SK-N-DZ (cell line): ENCODE measurements at regions not wholly inside any gene's neighbourhood (a gene's known extent, or its start where the extent isn't known, plus 50 kb on each side); places are given as distances from the start of the nearest gene placed in this dataset.

Experiments
- DNase-seq: peaks from one replicate; pipeline ENCODE4 v3.0.0-alpha.2; 2015; ENCODE audit warnings: low spot score

DNA sequence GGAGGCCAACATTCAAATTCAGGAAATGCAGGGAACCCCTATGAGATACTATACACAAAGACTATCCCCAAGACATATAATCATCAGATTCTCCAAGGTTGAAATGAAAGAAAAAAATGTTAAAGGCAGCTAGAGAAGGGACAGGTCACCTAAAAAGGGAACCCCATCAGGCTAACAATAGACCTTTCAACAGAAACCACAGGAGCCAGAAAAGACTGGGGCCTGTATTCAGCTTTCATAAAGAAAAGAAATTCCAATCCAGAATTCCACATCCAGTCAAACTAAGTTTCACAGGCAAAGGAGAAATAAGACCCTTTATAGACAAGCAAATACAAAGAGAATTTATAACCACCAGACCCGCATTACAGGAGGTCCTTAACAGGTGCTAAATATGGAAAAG, 1703.6 kb upstream of the PRR20A start:
- DNase-seq, result no peak

DNA sequence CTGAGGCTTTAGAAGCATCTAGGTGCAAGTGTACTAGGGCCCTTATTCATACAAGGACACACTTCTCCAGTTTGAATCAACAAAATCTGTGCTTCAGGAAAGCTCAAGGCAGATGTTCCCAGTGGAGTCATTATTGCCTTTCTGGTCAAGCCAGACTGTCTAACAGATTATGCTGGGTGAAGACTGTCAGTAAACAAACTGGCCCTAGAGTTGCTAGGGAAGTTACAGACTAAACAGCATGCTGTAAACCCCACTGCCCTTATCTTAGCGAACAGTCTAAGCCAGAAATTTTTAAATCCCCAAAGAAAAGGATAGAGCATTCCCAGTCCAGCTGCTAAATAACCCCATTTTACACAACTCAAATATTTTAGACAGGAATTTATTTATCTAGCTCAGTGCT, 1701.3 kb upstream of the PRR20A start:
- DNase-seq, result no peak

DNA sequence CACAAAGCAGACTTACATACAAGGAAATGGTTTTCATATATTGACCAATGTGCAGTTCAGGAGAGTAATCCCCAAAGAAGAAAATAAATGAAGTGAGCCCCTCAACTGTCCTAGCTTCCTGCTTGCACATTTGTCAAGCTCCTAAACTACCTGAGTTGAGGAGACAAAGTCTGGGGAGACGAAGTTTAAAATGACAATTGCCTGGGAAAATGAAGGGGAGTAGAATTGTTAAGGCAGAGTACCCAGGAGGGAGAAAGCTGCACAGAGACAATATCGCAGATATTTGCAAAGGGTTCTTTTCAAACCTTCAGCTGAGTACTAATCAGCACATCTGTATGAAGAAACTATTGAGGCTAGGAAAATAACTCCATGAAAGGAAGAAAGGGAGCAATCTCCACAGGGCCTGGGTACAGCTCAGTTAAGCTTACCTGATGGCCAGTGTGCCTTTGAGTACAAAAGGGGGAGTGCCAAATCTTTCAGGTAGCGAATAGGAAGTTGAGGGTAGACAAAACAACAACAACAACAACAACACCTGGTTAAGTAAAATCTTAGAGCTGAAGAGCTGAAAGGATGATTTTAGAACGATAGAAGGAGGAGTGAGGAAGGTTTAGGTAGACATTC, 1700.1 kb upstream of the PRR20A start:
- no peak for DNase-seq

DNA sequence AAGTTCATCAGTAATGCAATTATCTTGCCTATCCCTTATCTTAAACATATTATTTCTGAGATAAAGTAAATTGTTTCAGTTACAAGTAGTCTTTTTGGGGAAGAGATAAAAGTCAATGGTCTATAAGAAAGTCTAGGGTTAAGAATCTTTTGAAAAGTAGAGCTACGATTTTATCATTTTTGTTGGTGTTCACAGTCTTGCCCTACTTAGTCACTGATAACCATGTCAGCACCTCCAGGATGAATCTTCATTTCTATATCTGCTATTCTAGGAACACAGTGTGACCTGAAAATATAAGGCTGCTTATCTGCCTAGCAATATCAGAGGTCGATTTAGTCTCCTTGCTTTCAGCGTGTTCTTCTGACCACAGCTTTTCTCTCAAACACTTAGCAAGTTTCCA, 1676.5 kb upstream of the PRR20A start:
- no peak for DNase-seq

DNA sequence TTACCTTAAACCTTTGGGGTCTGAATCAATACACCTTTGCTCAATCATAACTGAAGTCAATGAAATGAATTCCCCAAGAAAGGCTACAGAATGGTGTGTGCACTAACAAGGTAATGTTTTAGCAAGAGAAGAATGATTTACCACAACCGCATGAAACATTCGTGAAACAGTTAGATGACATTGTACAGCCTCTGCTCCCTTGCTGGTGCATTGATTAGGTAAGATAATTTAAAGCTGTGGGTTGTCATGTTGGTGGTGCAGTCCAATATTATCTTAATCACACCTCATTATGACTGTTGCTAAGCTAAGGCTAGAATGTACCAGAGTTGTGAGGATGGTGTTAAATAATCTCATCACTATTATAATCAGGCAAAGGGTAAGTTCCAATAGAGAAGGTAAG, 1673.2 kb upstream of the PRR20A start:
- no peak for DNase-seq

DNA sequence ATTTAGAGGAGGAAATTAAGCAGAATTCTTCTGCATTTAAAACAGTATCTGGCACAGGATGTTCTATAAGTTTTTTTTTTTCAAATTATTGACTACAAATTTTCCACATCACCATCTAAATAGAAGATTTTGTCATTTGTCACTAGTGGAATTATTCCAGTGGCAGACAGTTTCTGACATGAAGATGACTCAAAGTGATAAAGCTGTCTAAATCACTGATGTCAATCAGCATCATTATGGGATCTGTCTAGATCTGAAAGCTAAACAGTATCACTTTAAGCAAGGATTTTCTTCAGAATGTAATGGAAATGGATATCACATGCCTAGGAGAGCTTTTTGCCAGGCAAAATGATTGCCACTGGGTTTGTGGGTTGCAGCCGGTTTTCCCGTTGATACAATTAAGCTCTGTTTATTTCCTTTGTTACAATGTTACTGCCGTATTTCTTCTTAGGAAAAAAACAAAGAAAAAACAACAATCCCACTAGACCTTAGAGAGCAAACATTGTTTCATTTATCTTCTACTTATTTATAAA, 1657.0 kb upstream of the PRR20A start:
- DNase-seq, result no peak

DNA sequence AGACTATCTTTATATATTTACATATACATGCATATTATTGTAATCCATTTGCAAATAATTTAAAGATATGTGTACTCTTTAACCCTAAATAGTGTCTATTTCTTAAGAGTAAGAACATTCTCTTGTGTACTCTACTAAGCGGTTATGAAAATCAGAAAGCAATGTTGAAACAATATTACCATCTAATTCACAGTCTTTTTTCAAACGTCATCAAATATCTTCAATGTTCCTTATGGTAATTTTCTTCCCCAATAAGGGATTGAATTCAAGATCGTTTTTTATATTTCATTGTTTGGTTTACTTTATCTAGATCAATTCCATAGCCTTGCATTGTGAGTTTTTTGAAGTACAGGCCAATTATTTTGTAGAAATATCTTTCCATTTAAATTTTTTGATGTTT, 1647.4 kb upstream of the PRR20A start:
- DNase-seq, result no peak

DNA sequence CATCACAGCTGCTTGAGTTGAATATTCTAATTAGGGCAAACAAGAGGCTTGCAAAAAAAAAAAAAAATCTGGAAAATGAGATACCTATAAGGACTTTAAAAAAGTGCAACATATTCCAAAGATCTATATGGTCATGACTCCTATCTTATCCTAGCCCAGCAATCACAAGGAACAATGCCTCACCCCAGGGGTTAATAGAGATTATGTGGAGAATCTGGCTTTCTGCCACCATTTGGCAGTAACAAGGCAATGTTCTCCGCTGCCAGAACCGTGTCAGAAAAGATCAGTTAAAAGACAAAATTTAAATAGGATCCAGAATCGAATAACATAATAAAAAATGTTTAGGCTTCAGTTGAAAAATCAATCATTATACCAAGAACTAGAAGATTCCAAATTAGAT, 1643.2 kb upstream of the PRR20A start:
- no peak for DNase-seq

DNA sequence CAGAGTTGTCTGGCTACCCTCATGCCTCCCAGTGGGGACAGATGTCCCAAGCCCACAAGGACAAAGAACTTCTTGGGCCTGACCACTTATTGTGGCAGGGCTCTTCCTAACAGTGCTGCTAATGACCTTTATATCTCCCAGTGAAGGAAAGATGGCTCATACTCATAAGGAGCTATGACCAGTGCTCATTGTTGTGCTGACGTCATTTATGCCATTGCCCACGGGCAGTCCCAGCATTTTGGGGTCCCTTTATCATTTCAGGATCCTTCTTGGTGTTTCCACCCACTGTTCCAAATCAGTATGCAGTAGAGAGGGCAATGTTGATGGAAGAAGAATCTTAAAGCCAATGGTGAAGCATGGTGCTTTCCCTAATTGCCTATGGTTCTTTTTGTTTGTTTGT, 1640.0 kb upstream of the PRR20A start:
- DNase-seq, result no peak

DNA sequence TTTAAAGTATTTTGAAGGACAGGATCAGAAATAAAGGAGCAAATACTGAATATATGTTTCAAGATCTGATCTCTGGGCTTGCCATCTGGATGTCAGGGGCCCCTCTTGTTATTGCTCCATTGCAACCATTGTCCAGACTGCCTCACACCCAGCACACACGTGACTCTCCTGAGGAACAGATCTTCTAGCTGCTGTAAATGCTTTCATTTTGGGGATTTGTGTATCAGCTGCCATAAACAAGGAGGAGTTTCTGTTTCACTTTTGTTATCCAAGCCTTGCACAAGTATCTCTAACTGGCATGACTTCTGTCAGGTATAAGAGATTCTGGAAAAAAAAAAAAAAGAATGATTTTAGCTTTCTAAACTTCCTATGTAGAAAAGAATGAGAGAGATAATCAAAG, 1624.1 kb upstream of the PRR20A start:
- no peak for DNase-seq

DNA sequence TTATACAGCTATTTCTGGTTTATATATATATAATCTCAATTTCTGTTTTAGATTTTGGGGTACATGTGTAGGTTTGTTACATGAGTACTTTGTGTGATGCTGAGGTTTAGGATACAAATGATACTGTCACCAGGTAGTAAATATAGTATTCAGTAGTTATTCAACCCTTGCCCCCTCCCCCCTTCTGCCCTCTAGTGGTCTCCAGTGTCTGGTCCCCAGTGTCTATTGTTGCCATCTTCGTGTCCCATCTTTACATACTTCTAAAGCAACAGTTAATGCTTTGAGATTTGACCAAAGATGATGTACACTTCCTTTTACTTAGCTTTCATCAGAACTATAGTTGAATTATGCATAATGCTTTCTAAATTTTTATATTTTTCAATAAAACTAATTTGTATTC, 1623.4 kb upstream of the PRR20A start:
- no peak for DNase-seq

DNA sequence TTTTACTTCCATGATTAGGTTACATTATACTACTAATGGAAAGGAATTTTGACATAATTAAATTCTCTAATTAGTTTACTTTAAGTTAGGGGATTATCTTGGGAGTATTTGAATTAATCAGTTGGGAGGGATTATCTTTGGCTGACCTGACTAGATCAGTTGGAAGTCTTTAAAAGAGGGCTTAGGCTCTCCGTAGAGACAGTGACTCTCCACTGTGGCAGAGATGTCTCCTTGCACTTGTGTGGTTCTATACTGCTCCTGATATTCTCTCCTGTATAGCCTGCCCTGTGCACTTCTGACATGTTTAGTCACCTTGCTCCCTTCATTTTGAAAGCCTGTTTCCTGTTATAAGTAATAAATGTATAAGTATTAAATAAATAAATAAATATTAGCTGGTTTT, 1612.3 kb upstream of the PRR20A start:
- no peak for DNase-seq

DNA sequence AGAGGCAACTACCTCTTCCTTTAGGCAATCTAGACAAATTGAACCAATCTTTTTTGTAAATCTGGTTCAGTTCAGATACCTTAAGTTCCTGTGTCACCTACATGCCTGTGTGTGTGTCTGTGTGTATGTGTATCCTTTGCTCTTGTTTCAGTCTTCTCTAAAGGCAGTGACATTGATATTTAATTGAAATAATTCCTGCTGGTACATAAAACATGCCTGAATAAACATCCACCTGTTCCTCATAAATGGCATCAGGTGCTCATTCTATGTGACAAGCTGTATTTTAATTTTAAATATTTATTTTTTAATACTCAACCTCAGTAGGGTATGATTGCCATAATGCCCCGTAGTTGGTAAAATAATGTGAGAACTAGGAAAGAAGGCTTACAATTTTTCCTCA, 1606.4 kb upstream of the PRR20A start:
- DNase-seq, result no peak

DNA sequence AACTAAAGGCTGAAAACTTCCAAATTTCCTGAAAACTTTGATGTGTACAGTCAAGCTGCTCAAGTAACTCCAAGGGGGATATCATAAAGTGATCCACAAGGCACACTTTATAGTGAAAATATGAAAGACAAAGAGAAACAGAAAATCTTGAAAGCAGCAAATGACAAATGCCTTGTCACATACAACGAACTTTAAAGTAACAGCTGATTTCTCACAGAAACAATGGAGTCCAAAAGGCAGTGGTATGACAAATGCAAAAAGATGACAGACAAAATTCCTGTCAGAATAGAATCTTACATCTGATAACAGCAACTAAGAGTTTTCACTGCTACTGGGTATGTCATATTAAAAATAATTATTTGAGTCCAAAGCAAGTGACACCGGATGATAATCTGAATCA, 1602.3 kb upstream of the PRR20A start:
- DNase-seq, result no peak

DNA sequence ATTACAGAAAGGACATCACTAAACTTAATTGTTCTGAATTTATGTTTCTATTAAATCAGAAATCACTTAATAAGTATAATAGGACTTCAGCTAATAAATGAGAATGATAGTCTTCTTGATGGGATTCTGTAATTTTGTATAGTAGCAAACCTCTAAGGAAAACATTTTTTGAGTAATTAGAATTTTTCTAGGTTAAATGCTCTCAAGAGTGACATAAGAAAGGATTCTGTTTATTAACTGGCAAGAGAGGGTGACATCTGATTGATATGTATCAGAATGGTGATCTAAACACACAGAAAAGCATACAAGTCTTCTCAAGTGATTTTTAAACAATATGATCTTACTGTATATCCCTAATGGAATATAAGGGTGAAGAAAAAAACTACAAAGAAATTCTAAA, 1597.7 kb upstream of the PRR20A start:
- DNase-seq, result no peak

DNA sequence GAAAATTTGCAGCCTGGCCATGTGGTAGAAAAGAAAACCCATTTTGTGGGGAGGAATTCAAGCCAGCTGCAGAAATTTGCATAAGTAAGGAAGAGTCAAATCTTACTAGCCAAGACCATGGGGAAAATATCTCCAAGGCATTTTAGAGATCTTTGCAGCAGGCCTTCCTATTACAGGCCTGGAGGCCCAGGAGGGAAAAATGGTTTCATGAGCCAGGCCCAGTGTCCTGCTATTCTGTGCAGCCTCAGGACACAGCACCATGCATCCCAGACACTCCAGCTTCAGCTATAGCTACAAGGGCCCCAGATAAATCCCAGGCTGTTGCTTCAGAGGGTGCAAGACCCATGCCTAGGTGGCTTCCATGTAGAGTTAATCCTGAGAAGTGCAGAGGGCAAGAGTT, 1590.1 kb upstream of the PRR20A start:
- no peak for DNase-seq

DNA sequence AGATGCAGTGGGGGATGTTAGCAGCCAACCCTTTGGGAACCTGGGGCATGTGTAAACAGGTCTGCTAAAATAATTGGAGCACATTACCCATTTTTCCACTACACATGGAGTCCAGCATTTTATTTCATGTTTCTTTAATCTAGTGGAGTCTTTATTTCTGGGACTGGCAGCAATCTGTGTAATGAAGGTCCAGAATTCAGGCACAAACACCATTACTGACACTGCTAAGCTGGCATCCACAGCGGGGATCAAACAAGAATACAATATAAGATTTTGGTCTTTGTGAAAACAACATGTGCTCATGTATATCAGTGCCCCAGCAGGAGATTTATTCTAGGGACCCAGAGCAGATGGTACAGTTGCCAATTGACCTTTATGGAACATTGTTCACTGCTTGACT, 1587.0 kb upstream of the PRR20A start:
- no peak for DNase-seq

DNA sequence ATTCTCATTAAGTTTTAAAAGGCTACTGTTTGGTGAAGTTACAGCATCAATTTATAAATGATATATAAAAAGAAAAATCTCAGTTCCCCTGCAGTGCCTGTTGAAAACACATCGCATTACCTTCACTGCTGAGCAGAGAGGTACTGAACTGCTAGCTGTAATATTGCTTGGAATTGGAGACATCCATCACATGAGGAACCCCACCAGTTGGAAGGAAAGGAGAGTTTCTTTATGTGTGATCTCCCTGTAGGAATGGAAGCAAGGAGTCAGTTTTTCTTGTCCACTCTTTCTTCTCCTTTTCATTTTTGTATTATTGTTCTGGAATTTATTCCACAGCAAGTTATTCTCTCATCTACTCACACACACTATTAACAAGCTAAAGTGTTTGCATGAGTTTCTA, 1586.0 kb upstream of the PRR20A start:
- DNase-seq, result no peak

DNA sequence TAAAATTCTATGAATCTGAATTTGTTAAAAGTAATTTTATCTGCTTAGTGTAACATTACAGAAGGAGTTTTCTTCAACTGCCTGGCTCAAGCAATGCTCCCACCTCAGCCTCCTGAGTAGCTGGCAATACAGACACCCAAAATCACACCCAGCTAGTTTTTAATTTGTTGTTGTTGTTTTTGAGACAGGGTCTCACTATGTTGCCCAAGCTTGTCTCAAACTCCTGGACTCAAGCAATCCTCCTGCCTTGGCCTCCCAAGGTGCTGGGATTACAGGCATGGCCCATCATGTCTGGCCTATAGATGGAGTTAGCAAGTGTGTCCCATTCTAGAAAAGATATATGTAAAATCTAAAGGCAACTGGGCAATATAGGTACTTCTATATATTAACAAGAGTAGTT, 1580.4 kb upstream of the PRR20A start:
- no peak for DNase-seq

DNA sequence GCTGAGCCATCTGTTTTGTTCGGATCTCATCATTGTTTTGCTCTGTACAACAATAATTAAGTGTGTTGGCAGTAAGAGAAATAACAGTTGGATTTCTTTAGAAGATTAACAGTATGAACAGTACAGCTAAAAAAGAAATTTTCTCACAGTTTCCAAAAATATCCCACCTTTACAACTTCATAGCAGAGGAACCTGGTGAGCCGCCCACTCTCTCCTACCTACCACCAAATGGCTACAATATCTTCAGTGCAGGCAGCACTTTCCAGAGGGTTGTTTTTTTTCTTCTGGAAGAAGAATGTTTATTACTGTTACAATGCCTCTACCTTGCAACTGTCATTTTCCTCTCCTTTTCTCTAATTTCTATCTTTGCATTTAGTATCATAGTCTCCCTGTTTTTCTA, 1577.5 kb upstream of the PRR20A start:
- no peak for DNase-seq

DNA sequence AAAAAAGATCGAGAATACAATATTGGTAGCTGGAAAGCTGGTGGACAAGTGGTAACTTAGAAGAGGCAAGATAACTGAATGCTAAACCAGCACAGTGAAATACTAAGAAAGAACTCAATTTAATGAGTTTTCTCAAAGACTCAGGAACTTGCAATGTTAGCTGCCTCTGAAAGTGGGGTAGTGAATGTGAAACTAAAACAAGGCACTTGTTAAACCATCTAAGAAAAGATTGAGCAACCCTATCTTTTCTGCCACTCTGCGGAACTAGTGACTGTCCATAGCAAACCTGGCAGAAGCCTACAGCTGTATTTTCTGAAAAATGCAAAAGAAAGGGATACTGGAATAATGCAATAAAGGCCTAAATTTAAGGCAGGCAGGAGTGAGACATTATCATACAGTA, 1574.4 kb upstream of the PRR20A start:
- DNase-seq, result no peak

DNA sequence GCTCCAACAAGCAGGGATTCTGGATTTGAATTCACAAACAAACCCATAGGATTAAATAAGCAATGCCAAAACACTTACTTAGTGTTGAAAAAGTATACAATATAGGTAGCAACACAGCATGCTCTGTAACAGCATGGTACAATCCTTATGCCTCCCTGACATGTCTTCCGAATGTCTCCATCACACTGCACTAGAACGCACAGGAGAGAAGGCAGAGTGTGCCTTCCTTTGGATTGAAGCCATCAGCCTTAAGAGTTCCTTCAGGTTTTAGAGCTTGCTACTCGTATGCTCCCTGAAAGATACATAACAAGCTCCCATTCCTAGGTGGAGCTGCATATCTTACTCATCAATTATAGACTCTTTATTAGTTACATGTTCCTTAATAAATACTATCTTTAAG, 1573.9 kb upstream of the PRR20A start:
- no peak for DNase-seq

DNA sequence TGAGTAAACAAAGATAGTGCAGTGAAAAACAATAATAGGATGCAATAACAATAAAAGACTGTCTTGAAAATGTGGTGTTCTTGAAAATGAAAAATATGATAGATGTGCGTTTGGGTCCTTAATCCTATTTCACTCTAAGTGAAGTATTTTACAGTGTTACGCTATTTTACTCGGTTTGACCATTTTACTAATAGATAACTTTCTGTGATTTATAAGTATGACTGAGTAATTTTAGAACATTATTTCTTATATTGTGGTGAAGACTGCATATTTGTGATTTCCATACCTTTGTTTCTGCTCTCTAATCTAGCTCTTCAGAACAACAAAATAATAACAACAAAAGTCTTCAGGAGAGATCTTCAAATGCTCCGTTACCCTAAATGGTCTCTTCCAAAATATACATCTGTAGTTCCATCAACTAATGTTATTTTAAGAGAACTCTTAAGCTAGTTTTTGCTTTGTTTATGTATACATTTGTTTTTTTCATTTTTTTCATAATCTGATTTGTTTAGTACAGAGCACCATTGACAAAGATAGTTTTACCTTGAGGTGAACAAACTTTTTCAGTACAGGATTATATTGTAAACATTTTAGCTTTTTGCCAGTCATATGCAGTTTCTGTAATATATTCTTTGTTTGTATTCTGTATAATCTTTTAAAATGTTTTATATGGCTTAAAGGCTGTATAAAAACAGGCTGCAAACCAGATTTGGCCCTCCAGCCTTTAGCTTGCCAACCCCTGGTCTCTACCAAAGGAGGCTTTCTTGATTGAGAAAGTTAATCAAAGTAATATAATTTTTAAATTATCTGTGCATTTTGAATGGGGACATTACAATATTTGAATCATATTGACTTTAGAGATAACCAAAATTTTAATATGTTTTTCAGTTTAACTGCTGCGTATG, 1572.7 kb upstream of the PRR20A start:
- no peak for DNase-seq
